GM11168 (cell line): ENCODE measurements at regions not wholly inside any gene's neighbourhood (a gene's known extent, or its start where the extent isn't known, plus 50 kb on each side); places are given as distances from the start of the nearest gene placed in this dataset.

Source experiments
- in situ Hi-C: fragments of 300-500 bp; cut with MboI; formaldehyde crosslinking; loops from one replicate; pipeline ENCODE4 v1.12.0; 2022; ENCODE audit warnings: low sequenced_read_pairs; ENCODE audit not compliant: unreplicated experiment

DNA sequence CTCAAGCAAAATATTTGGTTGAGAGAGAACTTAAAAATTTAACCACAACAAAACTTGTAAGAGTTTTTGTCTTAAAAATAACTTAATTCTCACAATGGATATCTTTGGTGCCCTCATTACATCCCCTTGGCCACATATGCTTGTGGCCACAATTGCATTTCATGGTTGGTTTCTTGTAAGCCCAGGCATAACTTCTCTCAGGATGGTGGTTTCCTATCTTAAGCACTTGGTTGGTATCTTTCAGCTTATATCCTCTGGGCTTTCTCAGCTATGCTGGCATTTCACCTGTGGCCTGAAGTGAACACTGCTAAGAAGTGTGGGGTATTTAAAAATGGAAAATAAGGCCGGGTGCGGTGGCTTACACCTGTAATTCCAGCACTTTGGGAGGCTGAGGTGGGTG lies 212.4 kb upstream of the MEF2C start:
- in situ Hi-C loops, result no loop called here

DNA sequence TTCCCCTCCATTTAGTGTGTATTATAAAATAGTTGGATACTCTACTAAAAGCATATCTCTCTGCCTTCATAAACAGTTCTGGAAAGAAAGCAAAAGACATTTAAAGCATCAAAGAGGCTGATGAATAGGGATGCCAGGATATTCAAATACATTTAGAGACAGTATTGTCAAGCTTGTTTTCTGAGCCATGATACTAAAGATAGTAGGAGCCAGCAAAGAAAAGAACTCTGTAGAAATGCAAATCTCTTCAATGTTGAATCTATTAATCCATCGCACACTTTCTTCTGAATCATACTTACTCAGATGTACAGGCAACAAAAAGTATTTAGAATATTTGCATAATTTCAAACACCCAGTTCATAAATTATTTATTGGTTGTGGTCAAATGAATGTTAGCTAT lies 207.1 kb upstream of the MEF2C start:
- in situ Hi-C loops, result no loop called here

- in situ Hi-C loops, result no loop called here
These were observed 204.8 kb upstream of the MEF2C start for GRCh38 chr5:89087551-89088318.

DNA sequence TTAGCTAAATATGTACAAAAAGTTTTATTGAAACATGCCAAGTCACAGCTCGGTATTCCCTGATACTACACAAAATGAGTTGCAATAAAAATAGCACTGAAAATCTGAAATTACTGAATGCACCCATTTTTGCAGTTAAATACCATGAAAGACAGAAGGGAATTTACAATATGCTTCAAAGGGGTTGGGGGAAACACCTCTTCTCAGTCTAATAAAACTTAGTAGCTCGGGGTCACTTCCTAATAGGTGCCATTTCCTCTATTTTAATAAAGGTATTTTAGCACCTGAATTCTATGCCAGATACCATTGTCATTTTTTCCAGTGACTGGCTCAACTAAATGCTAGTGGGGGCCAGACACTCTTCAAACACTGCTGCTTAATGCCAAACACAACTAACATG lies 204.1 kb upstream of the MEF2C start:
- in situ Hi-C loops, result no loop called here

DNA sequence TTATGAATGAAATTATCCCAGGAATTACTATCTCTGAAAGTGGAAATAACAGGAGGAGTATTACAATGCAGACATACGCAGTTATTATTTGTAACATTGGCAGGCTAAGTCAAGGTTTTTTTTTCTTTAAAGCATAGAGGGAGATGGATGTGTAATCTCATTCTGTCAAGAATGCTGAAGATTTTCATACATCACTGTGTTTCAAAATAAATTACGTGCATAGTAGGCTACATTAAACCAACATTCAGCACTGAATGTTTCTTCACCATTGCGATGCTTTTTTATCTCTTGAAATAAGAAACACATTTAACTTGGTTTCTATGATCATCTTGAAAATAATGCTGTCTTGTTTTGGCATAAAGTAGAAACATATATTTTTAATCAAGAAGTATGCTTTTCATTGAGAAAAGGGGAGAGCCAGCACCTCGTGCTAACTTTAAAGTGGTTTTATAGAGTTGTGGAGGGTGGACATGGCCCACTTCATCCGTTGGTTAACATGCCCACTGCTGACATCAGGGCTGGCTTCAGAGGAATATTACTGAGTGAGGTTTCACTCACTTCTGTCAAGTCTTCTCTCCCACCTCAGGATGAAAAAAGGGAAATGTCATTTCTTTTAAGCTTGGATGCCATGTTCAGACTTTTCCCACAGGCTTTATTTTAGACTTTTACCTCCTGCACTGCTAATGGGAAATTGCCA lies 203.6 kb upstream of the MEF2C start:
- in situ Hi-C loops, result no loop called here

- in situ Hi-C loops, result no loop called here
These were observed 200.8 kb upstream of the MEF2C start for GRCh38 chr5:89083791-89084190.

DNA sequence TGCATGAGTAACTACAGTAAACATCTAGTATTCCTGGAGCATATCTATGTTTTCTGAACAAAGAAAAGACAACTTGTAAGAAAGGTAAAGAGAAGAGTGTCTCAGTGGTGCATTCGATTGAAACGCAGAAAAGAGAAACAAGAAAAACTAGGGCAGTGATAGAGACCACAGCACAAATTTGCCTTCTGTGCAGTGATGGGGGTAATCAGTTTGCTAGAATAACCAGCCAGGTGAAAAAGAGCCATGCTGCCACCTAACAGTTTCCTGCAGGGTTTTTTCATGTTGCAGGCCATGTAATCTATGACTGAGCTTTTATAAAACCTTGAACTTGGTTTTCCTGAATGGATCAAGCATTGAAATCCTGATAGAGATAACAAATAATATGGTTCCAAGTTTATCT lies 198.4 kb upstream of the MEF2C start:
- in situ Hi-C loops, result no loop called here

DNA sequence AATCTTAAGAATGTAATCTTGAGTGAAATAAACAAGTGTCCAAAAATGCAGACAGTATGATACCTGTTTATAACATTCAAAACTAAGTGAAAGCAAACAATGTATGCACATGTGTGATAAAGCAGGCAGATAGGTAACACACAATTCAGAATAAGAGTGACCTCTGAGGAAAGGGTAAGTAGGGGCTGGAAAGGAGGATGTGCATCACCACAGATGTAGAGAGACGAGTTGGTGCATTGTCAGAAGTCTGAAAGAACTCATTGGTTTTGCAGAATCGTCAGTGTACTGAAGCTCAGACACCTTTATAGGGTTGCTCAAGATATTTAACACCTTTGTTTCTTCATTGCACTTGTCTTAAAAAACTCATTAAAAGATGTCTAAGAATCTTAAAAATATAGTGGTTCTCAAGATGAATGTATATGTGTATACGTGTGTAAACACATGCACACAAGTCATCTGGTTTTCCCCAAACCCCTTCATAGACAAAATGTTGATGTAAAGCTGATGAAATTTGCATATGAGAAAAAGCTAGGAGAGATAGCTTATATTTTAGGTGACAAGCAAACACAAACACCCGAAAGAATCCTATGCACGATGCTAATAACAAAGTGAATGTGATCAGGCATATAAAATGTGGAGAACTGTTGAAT lies 197.6 kb upstream of the MEF2C start:
- in situ Hi-C loops, result no loop called here

DNA sequence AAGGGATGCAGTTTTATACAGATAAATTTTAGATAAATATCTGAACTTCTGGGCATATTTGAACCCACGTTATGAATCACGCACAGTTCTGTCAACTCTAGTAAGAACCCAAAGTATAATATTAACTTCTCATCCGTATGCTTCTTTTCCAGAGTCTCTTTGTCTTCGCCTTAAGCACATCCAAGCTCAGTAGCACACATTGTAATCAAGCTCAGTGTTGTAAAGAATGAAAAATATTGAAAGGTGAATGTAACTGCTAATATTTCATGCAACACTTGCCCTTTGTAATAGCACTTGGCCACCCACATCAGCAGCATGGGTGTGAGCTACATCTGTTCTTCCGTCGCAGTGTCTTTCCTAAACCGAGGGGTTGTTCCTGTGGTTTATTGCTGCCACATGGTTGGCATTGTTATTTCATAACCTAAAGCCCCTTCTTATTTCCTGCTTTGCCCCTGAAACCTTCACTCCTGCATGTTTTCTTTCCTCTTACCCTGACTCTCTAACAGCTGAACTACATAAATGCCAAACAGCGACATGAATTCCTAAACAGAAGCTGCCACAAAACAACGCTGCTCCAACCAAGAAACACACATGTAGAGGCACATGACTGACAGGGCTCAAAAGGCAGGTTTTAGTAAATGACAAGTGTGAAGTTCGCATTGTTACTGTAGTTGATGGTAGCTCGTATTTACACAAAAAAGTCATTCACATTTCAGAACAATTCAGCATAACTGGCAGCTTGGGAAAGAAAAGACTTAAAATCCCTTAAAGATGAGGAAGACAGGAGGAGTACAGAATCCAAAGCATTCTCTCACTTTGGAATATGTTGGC lies 190.1 kb upstream of the MEF2C start:
- in situ Hi-C loops, result no loop called here

DNA sequence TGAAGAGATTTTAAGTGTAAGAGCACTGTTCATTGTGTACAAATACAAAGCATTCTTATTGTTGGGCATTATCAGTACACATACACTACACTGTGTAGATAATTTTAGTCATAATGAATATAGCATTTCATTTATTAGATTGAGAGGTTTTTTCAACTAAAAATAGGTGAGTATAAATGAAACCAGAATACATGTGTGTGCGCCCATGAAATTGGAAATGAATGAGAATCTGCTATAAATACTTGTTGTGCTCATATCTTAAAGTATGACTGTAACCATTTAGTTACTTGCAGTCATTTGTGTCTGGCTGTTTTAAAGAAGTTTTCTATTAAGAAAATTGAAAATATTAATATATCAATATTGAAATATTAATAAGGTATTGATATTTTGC lies 189.0 kb upstream of the MEF2C start:
- in situ Hi-C loops, result no loop called here

GRCh38 chr5:89071101-89071940 lies 188.3 kb upstream of the MEF2C start:
- in situ Hi-C loops, result no loop called here

DNA sequence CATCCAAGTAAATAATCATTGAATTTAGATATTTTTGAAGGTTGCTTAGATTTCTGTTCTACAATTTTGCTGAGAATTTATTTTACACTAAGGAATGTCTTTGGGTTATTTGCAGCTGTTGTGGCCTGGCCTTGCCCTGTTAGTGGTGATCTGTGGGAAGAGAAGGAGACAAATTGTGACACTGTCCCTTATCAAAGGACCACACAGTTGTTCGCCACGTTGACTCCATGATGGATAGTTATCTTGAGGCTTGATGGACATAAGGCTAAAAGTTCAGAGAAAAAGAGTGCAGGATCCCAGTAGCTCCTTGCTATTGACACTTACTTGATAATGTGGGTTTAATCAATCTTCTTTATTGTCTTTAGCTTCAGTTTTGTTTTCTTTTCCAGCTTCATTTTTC lies 186.6 kb upstream of the MEF2C start:
- in situ Hi-C loops, result no loop called here

DNA sequence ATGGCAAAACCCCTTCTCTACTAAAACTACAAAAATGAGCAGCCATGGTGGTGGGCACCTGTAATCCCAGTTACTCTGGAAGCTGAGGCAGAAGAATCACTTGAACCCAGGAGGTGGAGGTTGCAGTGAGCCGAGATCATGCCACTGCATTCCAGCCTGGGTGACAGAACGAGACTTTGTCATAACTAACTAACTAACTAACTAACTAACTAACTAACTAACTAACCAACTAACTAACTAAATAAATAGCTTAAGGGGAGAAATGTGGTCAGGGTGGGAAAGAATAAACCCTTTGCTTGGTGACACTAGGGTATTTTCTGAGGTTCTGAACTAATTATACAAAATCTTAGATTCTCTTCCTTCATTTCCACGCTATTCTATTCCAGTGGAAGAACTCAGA lies 184.4 kb upstream of the MEF2C start:
- in situ Hi-C loops, result no loop called here

DNA sequence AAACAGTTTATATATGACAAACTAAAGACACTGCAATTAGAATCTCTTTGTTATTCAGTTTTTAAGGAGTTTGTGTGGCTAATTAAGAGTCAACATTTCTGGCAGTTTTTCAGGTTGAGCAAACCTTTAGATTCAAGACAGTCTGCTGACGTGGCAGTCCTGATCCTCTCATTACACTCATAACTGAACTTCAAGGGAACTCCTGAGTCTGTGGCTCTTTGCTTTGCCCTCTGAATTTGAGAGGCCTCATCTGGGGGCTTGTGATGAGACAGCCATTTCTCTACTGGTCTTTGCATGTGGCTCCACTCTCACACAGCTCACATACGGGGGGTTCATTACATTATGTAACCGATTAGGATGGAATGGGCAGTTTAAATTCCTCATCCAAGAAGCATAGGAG lies 182.9 kb upstream of the MEF2C start:
- in situ Hi-C loops, result no loop called here

GRCh38 chr5:89064736-89065135 lies 181.8 kb upstream of the MEF2C start:
- in situ Hi-C loops, result no loop called here

- in situ Hi-C loops, result no loop called here
These were observed 181.1 kb upstream of the MEF2C start for GRCh38 chr5:89064054-89064453.

GRCh38 chr5:89060768-89061167 lies 177.8 kb upstream of the MEF2C start:
- in situ Hi-C loops, result no loop called here

DNA sequence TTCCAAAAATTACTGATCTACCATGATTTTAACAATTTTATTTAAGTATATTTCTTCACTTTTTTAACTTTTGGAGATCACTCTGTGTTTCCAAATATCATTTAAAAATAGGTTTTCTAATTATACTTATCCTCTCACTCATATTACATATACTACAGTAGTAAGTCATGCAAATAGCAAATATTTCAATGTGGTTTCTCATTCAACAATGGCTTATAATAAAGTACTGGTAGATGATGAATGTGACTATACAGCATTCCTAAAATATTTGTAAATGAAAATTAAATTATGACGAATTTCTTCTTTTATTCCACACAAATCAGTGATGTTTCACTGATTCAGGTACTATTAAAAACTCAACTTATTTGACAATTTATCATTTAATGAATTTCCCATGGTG lies 176.3 kb upstream of the MEF2C start:
- in situ Hi-C loops, result no loop called here

- in situ Hi-C loops, result no loop called here
These were observed 172.7 kb upstream of the MEF2C start for GRCh38 chr5:89055695-89056085.
